Astrocyte of the spinal cord (primary cell): ENCODE measurements at regions not wholly inside any gene's neighbourhood (a gene's known extent, or its start where the extent isn't known, plus 50 kb on each side); places are given as distances from the start of the nearest gene placed in this dataset.

ENCODE experiments used
- DNase-seq: peaks from one replicate; pipeline ENCODE4 v3.0.0; 2011; ENCODE audit warnings: low read depth, low spot score
- H3K4me3 ChIP-seq: 2 replicates; pipeline ENCODE4 v1.5.1; 2011; ENCODE audit warnings: low read depth, mild to moderate bottlenecking, low read length, moderate library complexity
- CTCF ChIP-seq: IDR thresholded peaks from 2 replicates; pipeline ENCODE4 v1.5.1; 2012; ENCODE audit warnings: low read depth, mild to moderate bottlenecking, low read length, inconsistent platforms
- in situ Hi-C: cut with HindIII; loops from 2 replicates; pipeline ENCODE4 v1.10.0; 2017; ENCODE audit warnings: low sequenced_read_pairs

GRCh38 chr2:74755386-74755785, 78.5 kb upstream of the HK2 start:
- no peak for TF ChIP-seq CTCF
- no peak for DNase-seq
- in situ Hi-C loops, result no loop called here
- H3K4me3 ChIP-seq, result no peak overlapping the region

GRCh38 chr2:74756356-74756890, 77.5 kb upstream of the HK2 start:
- in situ Hi-C loops, result no loop called here
- TF ChIP-seq CTCF, result no peak
- DNase-seq, result no peak
- no peak overlapping the region for H3K4me3 ChIP-seq

- no peak for DNase-seq
- in situ Hi-C loops, result no loop called here
- no peak for TF ChIP-seq CTCF
- no peak overlapping the region for H3K4me3 ChIP-seq
Observed at GRCh38 chr2:74759986-74760385, 73.9 kb upstream of the HK2 start.

- in situ Hi-C loops, result no loop called here
- H3K4me3 ChIP-seq, result no peak overlapping the region
- DNase-seq, result no peak
- TF ChIP-seq CTCF, result no peak
Observed at GRCh38 chr2:74760875-74761630, 72.9 kb upstream of the HK2 start.

- H3K4me3 ChIP-seq, result no peak overlapping the region
- TF ChIP-seq CTCF, result no peak
- in situ Hi-C loops, result no loop called here
- no peak for DNase-seq
Observed at GRCh38 chr2:74762789-74763188, 71.1 kb upstream of the HK2 start.

- H3K4me3 ChIP-seq, result no peak overlapping the region
- in situ Hi-C loops, result no loop called here
- TF ChIP-seq CTCF, result no peak
- DNase-seq, result no peak
Observed at GRCh38 chr2:74763962-74764428, 69.9 kb upstream of the HK2 start.
